ENCODE measurements at regions not wholly inside any gene's neighbourhood (a gene's known extent, or its start where the extent isn't known, plus 50 kb on each side); places are given as distances from the start of the nearest gene placed in this dataset.

DNA sequence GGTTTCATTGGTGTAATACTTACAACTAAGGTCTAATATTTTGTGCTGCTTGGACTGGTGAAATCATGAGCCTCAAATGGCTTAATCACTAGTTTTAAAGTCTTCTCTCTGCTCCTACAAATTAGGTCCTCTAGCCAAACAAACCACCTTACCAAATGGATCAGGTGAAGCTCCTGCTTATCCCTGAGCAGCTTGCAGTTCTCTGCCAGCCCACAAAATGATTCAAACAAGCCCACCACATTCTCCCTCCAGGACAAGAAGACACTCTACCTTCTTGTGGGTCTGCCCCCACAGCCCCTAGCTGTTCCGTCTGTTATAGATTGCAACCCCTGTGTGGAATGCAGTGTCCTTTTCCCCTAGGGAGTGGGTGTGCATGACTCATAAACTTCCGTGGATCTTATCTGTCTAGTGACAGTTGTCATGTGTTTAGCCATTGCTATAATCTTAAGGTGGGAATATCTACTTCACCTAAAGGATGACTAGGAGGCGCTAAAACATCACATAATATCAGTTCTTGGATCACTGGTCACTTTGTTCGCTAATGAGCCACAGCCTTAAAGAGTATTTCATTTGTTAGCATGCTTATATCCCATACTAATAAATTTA is 940.5 kb upstream of the MANEA start:
- Mint-ChIP-seq H3K27ac (ENCODE audit: unreplicated experiment) (no peak overlapping the region), H3K4me3 (ENCODE audit: unreplicated experiment) (no peak overlapping the region), H3K27me3 (ENCODE audit: low read depth, unreplicated experiment) (no peaks in the 10 kb centered on the region), H3K4me1 (ENCODE audit: low read depth, unreplicated experiment) (peaks cover 6% of the 10 kb centered on the region), H3K9me3 (ENCODE audit: unreplicated experiment) (no peaks in the 10 kb centered on the region), H3K36me3 (ENCODE audit: low read depth, unreplicated experiment) (no peaks in the 10 kb centered on the region)
- no peaks in the 10 kb centered on the region for H3K9me3 ChIP-seq (ENCODE audit: insufficient read depth, low read depth, low read length)
- H2AFZ ChIP-seq (ENCODE audit: low read depth, low read length), result peak overlapping the region; percentile 37
- H3K27ac ChIP-seq (ENCODE audit: low read depth, low read length), result no peak overlapping the region
- H4K20me1 ChIP-seq (ENCODE audit: insufficient read depth, low read length), result no peaks in the 10 kb centered on the region
- no peaks in the 10 kb centered on the region for H3K36me3 ChIP-seq (ENCODE audit: insufficient read depth, low read length)
- peak; percentile 25 for TF ChIP-seq CTCF (IDR thresholded peaks at IDR 0.05; ENCODE audit: insufficient read depth, low read depth, low read length)
- no peak for TF ChIP-seq EZH2 (IDR thresholded peaks at IDR 0.05; ENCODE audit: insufficient read depth, low read length)
- DNase-seq (ENCODE audit: low read depth) (peak; percentile 1), FAIRE-seq (no peak)
- H3K27me3 ChIP-seq (ENCODE audit: insufficient read depth, low read length), result no peaks in the 10 kb centered on the region
- H3K9ac ChIP-seq (ENCODE audit: low read length), result no peak overlapping the region
- H3K4me1 ChIP-seq (ENCODE audit: insufficient read depth, low read length), result no peaks in the 10 kb centered on the region
- peak overlapping the region; percentile 15 for H3K4me2 ChIP-seq (ENCODE audit: low read length)
- no peaks in the 10 kb centered on the region for H3K79me2 ChIP-seq (ENCODE audit: insufficient read depth, low read length)
- no peak overlapping the region for H3K4me3 ChIP-seq (ENCODE audit: insufficient read depth, low read depth, low read length)

GRCh38 chr6:94623586-94623985 is 953.7 kb upstream of the MANEA start:
- DNase-seq (ENCODE audit: low read depth) (no peak), FAIRE-seq (no peak)
- Histone ChIP-seq H3K79me2 (ENCODE audit: insufficient read depth, low read length) (no peaks in the 10 kb centered on the region), H3K36me3 (ENCODE audit: insufficient read depth, low read length) (no peaks in the 10 kb centered on the region), H3K9ac (ENCODE audit: low read length) (no peak overlapping the region), H3K27ac (ENCODE audit: low read depth, low read length) (no peak overlapping the region), H4K20me1 (ENCODE audit: insufficient read depth, low read length) (no peaks in the 10 kb centered on the region), H3K9me3 (ENCODE audit: insufficient read depth, low read depth, low read length) (no peaks in the 10 kb centered on the region), H3K27me3 (ENCODE audit: insufficient read depth, low read length) (no peaks in the 10 kb centered on the region), H3K4me2 (ENCODE audit: low read length) (no peak overlapping the region), H2AFZ (ENCODE audit: low read depth, low read length) (no peak overlapping the region), H3K4me1 (ENCODE audit: insufficient read depth, low read length) (no peaks in the 10 kb centered on the region), H3K4me3 (ENCODE audit: insufficient read depth, low read depth, low read length) (no peak overlapping the region)
- H3K27ac Mint-ChIP-seq (ENCODE audit: unreplicated experiment), result no peak overlapping the region
- H3K36me3 Mint-ChIP-seq (ENCODE audit: low read depth, unreplicated experiment), result no peaks in the 10 kb centered on the region
- no peaks in the 10 kb centered on the region for H3K9me3 Mint-ChIP-seq (ENCODE audit: unreplicated experiment)
- H3K4me1 Mint-ChIP-seq (ENCODE audit: low read depth, unreplicated experiment), result no peaks in the 10 kb centered on the region
- TF ChIP-seq EZH2 (IDR thresholded peaks at IDR 0.05; ENCODE audit: insufficient read depth, low read length) (no peak), CTCF (IDR thresholded peaks at IDR 0.05; ENCODE audit: insufficient read depth, low read depth, low read length) (no peak)
- H3K4me3 Mint-ChIP-seq (ENCODE audit: unreplicated experiment), result no peak overlapping the region
- peaks cover 2% of the 10 kb centered on the region for H3K27me3 Mint-ChIP-seq (ENCODE audit: low read depth, unreplicated experiment)

DNA sequence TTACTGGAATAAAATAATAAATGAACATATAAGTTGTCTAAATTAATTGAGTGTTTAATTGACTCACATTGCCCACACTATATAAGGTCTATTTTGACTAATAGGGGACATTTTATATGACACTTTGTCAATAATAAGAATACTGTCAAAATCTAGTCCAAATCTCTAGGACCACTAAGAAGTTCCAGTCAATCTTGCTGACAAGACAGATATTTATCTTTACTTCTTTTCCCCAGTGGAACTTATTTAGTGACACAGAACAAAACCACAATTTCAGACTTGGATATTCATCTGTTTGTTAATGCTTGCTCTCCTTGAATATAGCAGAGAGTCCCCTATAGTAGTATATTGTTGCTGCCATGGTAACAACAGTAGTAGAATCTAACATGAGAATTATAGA is 954.6 kb upstream of the MANEA start:
- Mint-ChIP-seq H3K9me3 (ENCODE audit: unreplicated experiment) (no peaks in the 10 kb centered on the region), H3K4me1 (ENCODE audit: low read depth, unreplicated experiment) (no peaks in the 10 kb centered on the region), H3K36me3 (ENCODE audit: low read depth, unreplicated experiment) (no peaks in the 10 kb centered on the region), H3K27ac (ENCODE audit: unreplicated experiment) (no peak overlapping the region), H3K4me3 (ENCODE audit: unreplicated experiment) (no peak overlapping the region), H3K27me3 (ENCODE audit: low read depth, unreplicated experiment) (peaks cover 2% of the 10 kb centered on the region)
- FAIRE-seq (no peak), DNase-seq (ENCODE audit: low read depth) (no peak)
- Histone ChIP-seq H3K27ac (ENCODE audit: low read depth, low read length) (no peak overlapping the region), H3K9ac (ENCODE audit: low read length) (no peak overlapping the region), H3K9me3 (ENCODE audit: insufficient read depth, low read depth, low read length) (no peaks in the 10 kb centered on the region), H3K36me3 (ENCODE audit: insufficient read depth, low read length) (no peaks in the 10 kb centered on the region), H3K4me2 (ENCODE audit: low read length) (no peak overlapping the region), H3K27me3 (ENCODE audit: insufficient read depth, low read length) (no peaks in the 10 kb centered on the region), H3K4me3 (ENCODE audit: insufficient read depth, low read depth, low read length) (no peak overlapping the region), H4K20me1 (ENCODE audit: insufficient read depth, low read length) (no peaks in the 10 kb centered on the region), H2AFZ (ENCODE audit: low read depth, low read length) (no peak overlapping the region), H3K79me2 (ENCODE audit: insufficient read depth, low read length) (no peaks in the 10 kb centered on the region), H3K4me1 (ENCODE audit: insufficient read depth, low read length) (no peaks in the 10 kb centered on the region)
- TF ChIP-seq CTCF (IDR thresholded peaks at IDR 0.05; ENCODE audit: insufficient read depth, low read depth, low read length), result no peak
- no peak for TF ChIP-seq EZH2 (IDR thresholded peaks at IDR 0.05; ENCODE audit: insufficient read depth, low read length)

Data from astrocyte (in vitro differentiated cells and primary cell).